Panc1 (cell line): ENCODE measurements at regions not wholly inside any gene's neighbourhood (a gene's known extent, or its start where the extent isn't known, plus 50 kb on each side); places are given as distances from the start of the nearest gene placed in this dataset.

Experiments
- ATAC-seq: fragments of 200-7000 bp; cut with Tn5 transposase; 2 replicates; pipeline ENCODE4 v1.9.1; 2020; ENCODE audit warnings: mild to moderate bottlenecking, moderate library complexity
- BruUV-seq: library from RNA; stranded (reverse); fragments of 400-500 nt; replicated peaks from 2 replicates; lab custom pipeline; 2021; lab: Mats Ljungman, UMichigan
- CTCF ChIA-PET: fragments of 300-600 bp; sonication (Branson Sonifier 250); formaldehyde crosslinking; loops from one replicate; lab custom pipeline; 2022; ENCODE audit warnings: antibody characterized with exemption; lab: Charles Lee
- POLR2A ChIA-PET: fragments of 300-600 bp; sonication (Branson Sonifier 250); formaldehyde crosslinking; loops from one replicate; lab custom pipeline; 2022; ENCODE audit warnings: antibody characterized with exemption; lab: Charles Lee
- DNase-seq: peaks from one replicate; pipeline ENCODE4 v3.0.0-alpha.2; 2010; ENCODE audit warnings: low read depth, low spot score
- H3K27ac ChIP-seq: 2 replicates; pipeline ENCODE4 v1.5.1; 2011; ENCODE audit warnings: mild to moderate bottlenecking, low read length, inconsistent platforms
- H3K27me3 ChIP-seq: fragments of 200-500 bp; sonication (Bioruptor generic); 2 replicates; pipeline ENCODE4 v1.6.0; 2014; ENCODE audit warnings: low read length, inconsistent platforms; ENCODE audit not compliant: control insufficient read depth, insufficient read depth
- H3K36me3 ChIP-seq: fragments of 200-500 bp; sonication (Bioruptor generic); 2 replicates; pipeline ENCODE4 v1.5.1; 2014; ENCODE audit warnings: inconsistent platforms, mild to moderate bottlenecking, low read length, moderate library complexity; ENCODE audit not compliant: control insufficient read depth, insufficient read depth
- H3K4me1 ChIP-seq: 2 replicates; pipeline ENCODE4 v1.5.1; 2011; ENCODE audit warnings: inconsistent platforms, mild to moderate bottlenecking, low read length, moderate library complexity; ENCODE audit not compliant: control insufficient read depth, insufficient read depth
- H3K4me3 ChIP-seq, 2 experiments: 2 replicates each; pipeline ENCODE4 v1.5.1; 2011 to 2012; ENCODE audit warnings: low read depth in 2 of 2, low read length in 2 of 2, mild to moderate bottlenecking in 2 of 2, inconsistent platforms in 1 of 2, moderate library complexity in 1 of 2
- H3K9me3 ChIP-seq: fragments of 200-500 bp; sonication (Bioruptor generic); 2 replicates; pipeline ENCODE4 v1.5.1; 2014; ENCODE audit warnings: low read depth, mild to moderate bottlenecking, inconsistent platforms, low read length, moderate library complexity; ENCODE audit not compliant: control insufficient read depth, insufficient read depth
- POLR2AphosphoS5 ChIP-seq: IDR thresholded peaks from 2 replicates; pipeline ENCODE4 v1.6.1; 2012; ENCODE audit warnings: mild to moderate bottlenecking, low read depth, low read length, moderate library complexity
- SIN3A ChIP-seq: IDR thresholded peaks from 2 replicates; pipeline ENCODE4 v1.6.1; 2012; ENCODE audit warnings: low read depth, mild to moderate bottlenecking, low read length, moderate library complexity, borderline replicate concordance; ENCODE audit not compliant: insufficient read depth
- TCF7L2 ChIP-seq: IDR thresholded peaks from 2 replicates; pipeline ENCODE4 v1.6.1; 2011; ENCODE audit warnings: mild to moderate bottlenecking, low read depth, low read length, inconsistent platforms
- in situ Hi-C: cut with HindIII; loops from 2 replicates; pipeline ENCODE4 v1.10.0; 2016; ENCODE audit warnings: low sequenced_read_pairs, low pct_unique_long_range_greater_than_20kb
- intact Hi-C: fragments of 100-400 bp; cut with micrococcal nuclease; formaldehyde crosslinking; loops from one replicate; pipeline ENCODE4 v1.10.0; 2022; ENCODE audit not compliant: unreplicated experiment
- TF ChIP-seq, protein P1 (sequence below), 2 experiments: IDR thresholded peaks; 2 replicates each; pipeline ENCODE4 v1.6.1; 2011 to 2012; ENCODE audit warnings: low read depth in 2 of 2, control low read depth in 1 of 2, low read length in 1 of 2, mild to moderate bottlenecking in 1 of 2, moderate library complexity in 1 of 2; ENCODE audit not compliant: insufficient read depth in 1 of 2
- TF ChIP-seq, protein P2 (sequence below): fragments of 450-650 bp; IDR thresholded peaks from 2 replicates; pipeline ENCODE4 v1.5.1; 2017; ENCODE audit warnings: mild to moderate bottlenecking

GRCh38 chr6:135784507-135784906 lies 67.0 kb upstream of the PDE7B start:
- DNase-seq (no peak), ATAC-seq (no peak)
- Histone ChIP-seq H3K9me3 (no peaks in the 10 kb centered on the region), H3K27ac (no peak overlapping the region), H3K27me3 (no peaks in the 10 kb centered on the region), H3K36me3 (no peaks in the 10 kb centered on the region), H3K4me3 (no peak overlapping the region), H3K4me1 (no peaks in the 10 kb centered on the region)
- intact Hi-C loops (no loop called here), in situ Hi-C loops (no loop called here)
- no TSS peak for BruUV-seq
- ChIA-PET POLR2A (no interaction called here), CTCF (no interaction called here)
- TF ChIP-seq, protein P1, sequence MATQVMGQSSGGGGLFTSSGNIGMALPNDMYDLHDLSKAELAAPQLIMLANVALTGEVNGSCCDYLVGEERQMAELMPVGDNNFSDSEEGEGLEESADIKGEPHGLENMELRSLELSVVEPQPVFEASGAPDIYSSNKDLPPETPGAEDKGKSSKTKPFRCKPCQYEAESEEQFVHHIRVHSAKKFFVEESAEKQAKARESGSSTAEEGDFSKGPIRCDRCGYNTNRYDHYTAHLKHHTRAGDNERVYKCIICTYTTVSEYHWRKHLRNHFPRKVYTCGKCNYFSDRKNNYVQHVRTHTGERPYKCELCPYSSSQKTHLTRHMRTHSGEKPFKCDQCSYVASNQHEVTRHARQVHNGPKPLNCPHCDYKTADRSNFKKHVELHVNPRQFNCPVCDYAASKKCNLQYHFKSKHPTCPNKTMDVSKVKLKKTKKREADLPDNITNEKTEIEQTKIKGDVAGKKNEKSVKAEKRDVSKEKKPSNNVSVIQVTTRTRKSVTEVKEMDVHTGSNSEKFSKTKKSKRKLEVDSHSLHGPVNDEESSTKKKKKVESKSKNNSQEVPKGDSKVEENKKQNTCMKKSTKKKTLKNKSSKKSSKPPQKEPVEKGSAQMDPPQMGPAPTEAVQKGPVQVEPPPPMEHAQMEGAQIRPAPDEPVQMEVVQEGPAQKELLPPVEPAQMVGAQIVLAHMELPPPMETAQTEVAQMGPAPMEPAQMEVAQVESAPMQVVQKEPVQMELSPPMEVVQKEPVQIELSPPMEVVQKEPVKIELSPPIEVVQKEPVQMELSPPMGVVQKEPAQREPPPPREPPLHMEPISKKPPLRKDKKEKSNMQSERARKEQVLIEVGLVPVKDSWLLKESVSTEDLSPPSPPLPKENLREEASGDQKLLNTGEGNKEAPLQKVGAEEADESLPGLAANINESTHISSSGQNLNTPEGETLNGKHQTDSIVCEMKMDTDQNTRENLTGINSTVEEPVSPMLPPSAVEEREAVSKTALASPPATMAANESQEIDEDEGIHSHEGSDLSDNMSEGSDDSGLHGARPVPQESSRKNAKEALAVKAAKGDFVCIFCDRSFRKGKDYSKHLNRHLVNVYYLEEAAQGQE (IDR thresholded peaks at IDR 0.05; ENCODE audit: insufficient read depth in 1 of 2, low read depth in 2 of 2, low read length in 1 of 2): no peak
- TF ChIP-seq, protein P2, sequence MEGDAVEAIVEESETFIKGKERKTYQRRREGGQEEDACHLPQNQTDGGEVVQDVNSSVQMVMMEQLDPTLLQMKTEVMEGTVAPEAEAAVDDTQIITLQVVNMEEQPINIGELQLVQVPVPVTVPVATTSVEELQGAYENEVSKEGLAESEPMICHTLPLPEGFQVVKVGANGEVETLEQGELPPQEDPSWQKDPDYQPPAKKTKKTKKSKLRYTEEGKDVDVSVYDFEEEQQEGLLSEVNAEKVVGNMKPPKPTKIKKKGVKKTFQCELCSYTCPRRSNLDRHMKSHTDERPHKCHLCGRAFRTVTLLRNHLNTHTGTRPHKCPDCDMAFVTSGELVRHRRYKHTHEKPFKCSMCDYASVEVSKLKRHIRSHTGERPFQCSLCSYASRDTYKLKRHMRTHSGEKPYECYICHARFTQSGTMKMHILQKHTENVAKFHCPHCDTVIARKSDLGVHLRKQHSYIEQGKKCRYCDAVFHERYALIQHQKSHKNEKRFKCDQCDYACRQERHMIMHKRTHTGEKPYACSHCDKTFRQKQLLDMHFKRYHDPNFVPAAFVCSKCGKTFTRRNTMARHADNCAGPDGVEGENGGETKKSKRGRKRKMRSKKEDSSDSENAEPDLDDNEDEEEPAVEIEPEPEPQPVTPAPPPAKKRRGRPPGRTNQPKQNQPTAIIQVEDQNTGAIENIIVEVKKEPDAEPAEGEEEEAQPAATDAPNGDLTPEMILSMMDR: no peak
- TF ChIP-seq SIN3A (no peak), POLR2AphosphoS5 (no peak), TCF7L2 (no peak)

DNA sequence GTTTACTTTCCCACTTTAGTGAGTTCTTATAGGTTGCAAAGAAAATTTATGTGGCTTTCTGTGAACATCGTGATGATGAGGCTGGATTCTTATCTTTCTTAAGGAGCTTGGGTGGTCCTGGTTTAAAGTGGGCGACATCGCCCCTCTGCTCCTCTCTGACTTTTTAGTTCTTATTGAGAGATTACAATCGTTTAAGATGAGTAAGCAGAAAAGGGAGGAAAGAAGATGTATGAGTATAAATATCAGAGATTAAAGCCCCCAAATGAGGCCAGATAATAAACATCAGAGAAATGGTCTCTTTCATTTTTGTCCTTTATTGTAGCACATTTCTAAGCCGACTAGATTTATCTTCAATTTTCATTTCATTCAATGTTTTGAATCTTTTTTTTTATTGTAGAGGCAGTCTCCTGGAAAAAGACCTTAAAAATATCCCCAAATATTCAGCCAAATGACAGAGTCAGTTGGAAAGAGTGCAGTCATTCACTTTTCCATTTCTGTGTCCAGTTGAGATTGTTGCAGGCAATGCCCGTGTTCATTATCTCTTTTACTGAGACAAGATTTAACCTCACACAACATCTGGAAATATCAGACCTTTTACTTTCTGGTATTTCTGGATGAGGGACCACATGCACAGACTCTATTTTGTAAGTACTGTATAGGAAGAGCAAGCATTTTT lies 62.0 kb upstream of the PDE7B start:
- in situ Hi-C loops (no loop called here), intact Hi-C loops (no loop called here)
- ATAC-seq (no peak), DNase-seq (no peak)
- Histone ChIP-seq H3K27me3 (no peaks in the 10 kb centered on the region), H3K9me3 (no peaks in the 10 kb centered on the region), H3K36me3 (no peaks in the 10 kb centered on the region), H3K4me1 (no peaks in the 10 kb centered on the region), H3K27ac (no peak overlapping the region), H3K4me3 (no peak overlapping the region)
- ChIA-PET CTCF (no interaction called here), POLR2A (no interaction called here)
- no TSS peak for BruUV-seq
- TF ChIP-seq TCF7L2 (no peak), POLR2AphosphoS5 (no peak), SIN3A (no peak)
- TF ChIP-seq, protein P1 (IDR thresholded peaks at IDR 0.05; ENCODE audit: insufficient read depth in 1 of 2, low read depth in 2 of 2, low read length in 1 of 2): no peak
- TF ChIP-seq, protein P2: no peak
